Endothelial cell of umbilical vein (primary cell): ENCODE measurements at regions not wholly inside any gene's neighbourhood (a gene's known extent, or its start where the extent isn't known, plus 50 kb on each side); places are given as distances from the start of the nearest gene placed in this dataset.

Experiments
- BruUV-seq: library from RNA; stranded (reverse); fragments of 400-500 nt; replicated peaks from 2 replicates; lab custom pipeline; 2021; lab: Mats Ljungman, UMichigan
- CTCF ChIA-PET: fragments of 300-600, 350-600 bp; sonication (Branson Sonifier 250); formaldehyde crosslinking; loops from one replicate; lab custom pipeline; 2021; ENCODE audit warnings: antibody characterized with exemption, inconsistent platforms; lab: Charles Lee
- POLR2A ChIA-PET: fragments of 300-600, 350-600 bp; sonication (Branson Sonifier 250); formaldehyde crosslinking; loops from one replicate; lab custom pipeline; 2021; ENCODE audit warnings: antibody characterized with exemption, inconsistent platforms; lab: Charles Lee
- DNase-seq: peaks from one replicate; pipeline ENCODE4 v3.0.0-alpha.2; 2011; ENCODE audit warnings: low read depth, low spot score
- FAIRE-seq: peaks from 2 replicates; lab custom pipeline; 2011; peaks lifted over from hg19 to GRCh38; lab: Jason Lieb, UNC
- H2AFZ ChIP-seq: 2 replicates; pipeline ENCODE4 v1.6.0; 2012; ENCODE audit warnings: low read depth, low read length, control low read depth, inconsistent platforms
- H3K27ac ChIP-seq: 2 replicates; pipeline ENCODE4 v1.5.1; 2011; ENCODE audit warnings: low read depth, mild to moderate bottlenecking, control low read depth, low read length, moderate library complexity; ENCODE audit not compliant: insufficient read depth
- H3K27me3 ChIP-seq, 2 experiments: 2 replicates each; pipeline versions ENCODE4 v1.6.0 to v1.6.1; 2011; ENCODE audit warnings: low read length in 2 of 2, mixed read lengths in 1 of 2; ENCODE audit not compliant: control insufficient read depth in 2 of 2, insufficient read depth in 2 of 2
- H3K36me3 ChIP-seq, 2 experiments: 2 replicates in 1 of 2; 3 replicates in 1 of 2; pipeline ENCODE4 v1.5.1; 2011; ENCODE audit warnings: low read length in 2 of 2, mild to moderate bottlenecking in 1 of 2, moderate library complexity in 1 of 2; ENCODE audit not compliant: control insufficient read depth in 2 of 2, insufficient read depth in 2 of 2; ENCODE audit errors: extremely low read depth in 1 of 2
- H3K4me1 ChIP-seq: 3 replicates; pipeline ENCODE4 v1.5.1; 2011; ENCODE audit warnings: mild to moderate bottlenecking, low read length; ENCODE audit not compliant: control insufficient read depth, insufficient read depth; ENCODE audit errors: extremely low read depth
- H3K4me2 ChIP-seq: 2 replicates; pipeline ENCODE4 v1.6.1; 2011; ENCODE audit warnings: low read length, control low read depth, mixed read lengths; ENCODE audit not compliant: insufficient read depth
- H3K4me3 ChIP-seq, 3 experiments: fragments of 200-600 bp in 1 of 3; sonication (generic), shearing (Covaris generic) in 1 of 3; replicated peaks in 1 of 3; 2 replicates each; pipeline ENCODE4 v1.5.1; 2011 to 2016; ENCODE audit warnings: control low read depth in 3 of 3, low read length in 3 of 3, mild to moderate bottlenecking in 2 of 3, inconsistent platforms in 1 of 3, low read depth in 1 of 3, moderate library complexity in 1 of 3; ENCODE audit not compliant: insufficient read depth in 1 of 3
- H3K79me2 ChIP-seq: 2 replicates; pipeline ENCODE4 v1.6.0; 2012; ENCODE audit warnings: low read length, inconsistent platforms; ENCODE audit not compliant: control insufficient read depth, insufficient read depth
- H3K9ac ChIP-seq: replicated peaks from 2 replicates; pipeline ENCODE3; 2011; ENCODE audit warnings: low read length, control low read depth; ENCODE audit not compliant: insufficient read depth; ENCODE audit errors: extremely low read depth
- H3K9me1 ChIP-seq: replicated peaks from 3 replicates; pipeline ENCODE4 v1.6.0; 2011; ENCODE audit warnings: mild to moderate bottlenecking, low read length; ENCODE audit not compliant: control insufficient read depth, insufficient read depth; ENCODE audit errors: extremely low read depth
- H3K9me3 ChIP-seq: replicated peaks from 2 replicates; pipeline ENCODE4 v1.5.1; 2012; ENCODE audit warnings: low read length, inconsistent platforms; ENCODE audit not compliant: control insufficient read depth, insufficient read depth
- H4K20me1 ChIP-seq: replicated peaks from 2 replicates; pipeline ENCODE3; 2011; ENCODE audit warnings: mild to moderate bottlenecking, low read length; ENCODE audit not compliant: control insufficient read depth, insufficient read depth; ENCODE audit errors: extremely low read depth
- EZH2 ChIP-seq: IDR thresholded peaks from 2 replicates; pipeline ENCODE4 v1.6.1; 2012; ENCODE audit warnings: borderline replicate concordance, low read depth, mild to moderate bottlenecking, moderate library complexity, low read length, inconsistent platforms; ENCODE audit not compliant: severe bottlenecking
- FOS ChIP-seq: IDR thresholded peaks from 2 replicates; pipeline ENCODE4 v1.6.1; 2011; ENCODE audit warnings: mild to moderate bottlenecking, low read length, moderate library complexity, borderline replicate concordance; ENCODE audit not compliant: insufficient read depth
- GATA2 ChIP-seq: IDR thresholded peaks from 2 replicates; pipeline ENCODE4 v1.7.0; 2011; ENCODE audit warnings: low read depth, mild to moderate bottlenecking, moderate library complexity, mixed read lengths, low read length; ENCODE audit not compliant: insufficient read length, insufficient read depth
- JUN ChIP-seq: IDR thresholded peaks from 2 replicates; pipeline ENCODE4 v1.6.1; 2011; ENCODE audit warnings: borderline replicate concordance, low read depth; ENCODE audit not compliant: insufficient read length, insufficient read depth
- MYC ChIP-seq: IDR thresholded peaks from one replicate; pipeline ENCODE4 v1.6.1; 2011; ENCODE audit warnings: mild to moderate bottlenecking, low read depth, low read length
- POLR2A ChIP-seq: IDR thresholded peaks from 2 replicates; pipeline ENCODE4 v1.6.1; 2012; ENCODE audit warnings: low read depth, mild to moderate bottlenecking, control low read depth, low read length
- POLR2AphosphoS5 ChIP-seq: IDR thresholded peaks from 2 replicates; pipeline ENCODE4 v1.6.1; 2012; ENCODE audit warnings: low read depth, mild to moderate bottlenecking, control low read depth, low read length, moderate library complexity; ENCODE audit not compliant: insufficient read depth
- dilution Hi-C: fragments of 300-500 bp; cut with MboI; formaldehyde crosslinking; loops from one replicate; pipeline ENCODE4 v1.15.0; 2019; ENCODE audit warnings: low sequenced_read_pairs; ENCODE audit not compliant: extremely low pct_ligation_motif_present
- intact Hi-C: fragments of 100-400 bp; cut with micrococcal nuclease; formaldehyde crosslinking; loops from one replicate; pipeline ENCODE4 v1.10.0; 2022
- TF ChIP-seq, protein P1 (sequence below): IDR thresholded peaks from 2 replicates; pipeline ENCODE4 v1.6.1; 2011; ENCODE audit not compliant: insufficient read depth, insufficient read length
- TF ChIP-seq, protein P2 (sequence below), 2 donors: IDR thresholded peaks; 1 replicate in 1 of 2; 2 replicates in 1 of 2; pipeline ENCODE4 v1.5.1; 2011; ENCODE audit warnings: low read length in 2 of 2, mild to moderate bottlenecking in 2 of 2, moderate library complexity in 2 of 2, control low read depth in 1 of 2, inconsistent platforms in 1 of 2, low read depth in 1 of 2; ENCODE audit not compliant: insufficient read depth in 1 of 2; ENCODE audit errors: extremely low read depth in 1 of 2

GRCh38 chr15:62666046-62666445 is 376.5 kb upstream of the TPM1 start:
- POLR2A ChIA-PET = no interaction called here
- dilution Hi-C loops = no loop called here
- DNase-seq = no peak
- no peak for FAIRE-seq
- no peaks in the 10 kb centered on the region for H3K36me3 ChIP-seq
- no peak overlapping the region for H2AFZ ChIP-seq
- H3K79me2 ChIP-seq = no peaks in the 10 kb centered on the region
- H3K4me1 ChIP-seq = no peaks in the 10 kb centered on the region
- no peak overlapping the region for H3K4me2 ChIP-seq
- H4K20me1 ChIP-seq = no peaks in the 10 kb centered on the region
- no peaks in the 10 kb centered on the region for H3K9me1 ChIP-seq
- no TSS peak for BruUV-seq
- no peak overlapping the region for H3K9ac ChIP-seq
- intact Hi-C loops = no loop called here
- CTCF ChIA-PET = no interaction called here
- no peak overlapping the region for H3K4me3 ChIP-seq
- H3K9me3 ChIP-seq = no peaks in the 10 kb centered on the region
- peaks cover 0 to 3% of the 10 kb centered on the region in 2 experiments for H3K27me3 ChIP-seq
- TF ChIP-seq MYC = no peak
- TF ChIP-seq FOS = no peak
- no peak for TF ChIP-seq JUN
- TF ChIP-seq, protein P1, sequence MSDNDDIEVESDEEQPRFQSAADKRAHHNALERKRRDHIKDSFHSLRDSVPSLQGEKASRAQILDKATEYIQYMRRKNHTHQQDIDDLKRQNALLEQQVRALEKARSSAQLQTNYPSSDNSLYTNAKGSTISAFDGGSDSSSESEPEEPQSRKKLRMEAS = no peak
- no peak for TF ChIP-seq GATA2
- no peak for TF ChIP-seq POLR2A
- no peak for TF ChIP-seq EZH2
- TF ChIP-seq, protein P2, sequence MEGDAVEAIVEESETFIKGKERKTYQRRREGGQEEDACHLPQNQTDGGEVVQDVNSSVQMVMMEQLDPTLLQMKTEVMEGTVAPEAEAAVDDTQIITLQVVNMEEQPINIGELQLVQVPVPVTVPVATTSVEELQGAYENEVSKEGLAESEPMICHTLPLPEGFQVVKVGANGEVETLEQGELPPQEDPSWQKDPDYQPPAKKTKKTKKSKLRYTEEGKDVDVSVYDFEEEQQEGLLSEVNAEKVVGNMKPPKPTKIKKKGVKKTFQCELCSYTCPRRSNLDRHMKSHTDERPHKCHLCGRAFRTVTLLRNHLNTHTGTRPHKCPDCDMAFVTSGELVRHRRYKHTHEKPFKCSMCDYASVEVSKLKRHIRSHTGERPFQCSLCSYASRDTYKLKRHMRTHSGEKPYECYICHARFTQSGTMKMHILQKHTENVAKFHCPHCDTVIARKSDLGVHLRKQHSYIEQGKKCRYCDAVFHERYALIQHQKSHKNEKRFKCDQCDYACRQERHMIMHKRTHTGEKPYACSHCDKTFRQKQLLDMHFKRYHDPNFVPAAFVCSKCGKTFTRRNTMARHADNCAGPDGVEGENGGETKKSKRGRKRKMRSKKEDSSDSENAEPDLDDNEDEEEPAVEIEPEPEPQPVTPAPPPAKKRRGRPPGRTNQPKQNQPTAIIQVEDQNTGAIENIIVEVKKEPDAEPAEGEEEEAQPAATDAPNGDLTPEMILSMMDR (IDR thresholded peaks at IDR 0.05; ENCODE audit: extremely low read depth in 1 of 2, insufficient read depth in 1 of 2, low read depth in 1 of 2, low read length in 2 of 2) = no peak
- no peak for TF ChIP-seq POLR2AphosphoS5
- no peak overlapping the region for H3K27ac ChIP-seq
